Stimulated activated naive CD4-positive, alpha-beta T cell treated with Interleukin-2 at 50 U/mL for 16 hours (primary cell): ENCODE measurements at regions not wholly inside any gene's neighbourhood (a gene's known extent, or its start where the extent isn't known, plus 50 kb on each side); places are given as distances from the start of the nearest gene placed in this dataset.

ENCODE experiments used
- DNase-seq: peaks from one replicate; lab custom pipeline; 2025; lab: John Stamatoyannopoulos, UW

- no peak for DNase-seq
These were observed 141.4 kb downstream of the IRS2 start for GRCh38 chr13:109644956-109645355.

- DNase-seq, result no peak
These were observed 142.2 kb downstream of the IRS2 start for GRCh38 chr13:109644069-109644750.

GRCh38 chr13:109642358-109642757 lies 144.0 kb downstream of the IRS2 start:
- DNase-seq, result no peak

- DNase-seq, result no peak
These were observed 149.6 kb downstream of the IRS2 start for GRCh38 chr13:109636736-109637135.

GRCh38 chr13:109631069-109631468 lies 155.3 kb downstream of the IRS2 start:
- no peak for DNase-seq

GRCh38 chr13:109630271-109630670 lies 156.1 kb downstream of the IRS2 start:
- DNase-seq, result no peak

- no peak for DNase-seq
These were observed 156.6 kb downstream of the IRS2 start for GRCh38 chr13:109629737-109630136.

- no peak for DNase-seq
These were observed 158.1 kb downstream of the IRS2 start for GRCh38 chr13:109628251-109628699.

GRCh38 chr13:109627649-109628048 lies 158.7 kb downstream of the IRS2 start:
- DNase-seq, result no peak

- no peak for DNase-seq
These were observed 159.8 kb downstream of the IRS2 start for GRCh38 chr13:109626386-109627171.

- no peak for DNase-seq
These were observed 161.2 kb downstream of the IRS2 start for GRCh38 chr13:109625156-109625555.

- DNase-seq, result no peak
These were observed 164.4 kb downstream of the IRS2 start for GRCh38 chr13:109622006-109622405.

- DNase-seq, result no peak
These were observed 170.5 kb downstream of the IRS2 start for GRCh38 chr13:109615721-109616420.

GRCh38 chr13:109611912-109612691 lies 174.3 kb downstream of the IRS2 start:
- no peak for DNase-seq

GRCh38 chr13:109610517-109610916 lies 175.9 kb downstream of the IRS2 start:
- no peak for DNase-seq

- no peak for DNase-seq
These were observed 177.9 kb downstream of the IRS2 start for GRCh38 chr13:109608503-109608902.

GRCh38 chr13:109608059-109608458 lies 178.3 kb downstream of the IRS2 start:
- no peak for DNase-seq

- no peak for DNase-seq
These were observed 179.9 kb downstream of the IRS2 start for GRCh38 chr13:109606520-109606919.

GRCh38 chr13:109605846-109606245 lies 180.5 kb downstream of the IRS2 start:
- no peak for DNase-seq

- DNase-seq, result no peak
These were observed 181.5 kb downstream of the IRS2 start for GRCh38 chr13:109604894-109605293.

GRCh38 chr13:109602356-109602755 lies 184.0 kb downstream of the IRS2 start:
- no peak for DNase-seq
